Keratinocyte (primary cell): ENCODE measurements at regions not wholly inside any gene's neighbourhood (a gene's known extent, or its start where the extent isn't known, plus 50 kb on each side); places are given as distances from the start of the nearest gene placed in this dataset.

Experiments
- DNase-seq: peaks from one replicate; pipeline ENCODE4 v3.0.0-alpha.2; 2011; ENCODE audit warnings: low read depth, missing footprints, low spot score
- FAIRE-seq: peaks from 2 replicates; lab custom pipeline; 2011; peaks lifted over from hg19 to GRCh38; lab: Jason Lieb, UNC
- H2AFZ ChIP-seq: 2 replicates; pipeline ENCODE4 v1.6.0; 2012; ENCODE audit warnings: low read length, control low read depth, inconsistent platforms; ENCODE audit not compliant: control insufficient read depth
- H3K27ac ChIP-seq: 2 replicates; pipeline ENCODE4 v1.5.1; 2011; ENCODE audit warnings: low read length; ENCODE audit not compliant: control insufficient read depth, insufficient read depth
- H3K27me3 ChIP-seq: 3 replicates; pipeline ENCODE4 v1.6.0; 2011; ENCODE audit warnings: low read length; ENCODE audit not compliant: control insufficient read depth, insufficient read depth; ENCODE audit errors: extremely low read depth
- H3K36me3 ChIP-seq, 2 experiments: 2 replicates in 1 of 2; 3 replicates in 1 of 2; pipeline ENCODE4 v1.5.1; 2011; ENCODE audit warnings: low read length in 2 of 2, mild to moderate bottlenecking in 1 of 2; ENCODE audit not compliant: control insufficient read depth in 2 of 2, insufficient read depth in 2 of 2; ENCODE audit errors: extremely low read depth in 1 of 2
- H3K4me1 ChIP-seq: 3 replicates; pipeline ENCODE4 v1.5.1; 2011; ENCODE audit warnings: low read length; ENCODE audit not compliant: control insufficient read depth, insufficient read depth; ENCODE audit errors: extremely low read depth
- H3K4me2 ChIP-seq: 3 replicates; pipeline ENCODE4 v1.6.0; 2011; ENCODE audit warnings: low read depth, low read length; ENCODE audit not compliant: control insufficient read depth, insufficient read depth; ENCODE audit errors: extremely low read depth
- H3K4me3 ChIP-seq, 3 experiments: fragments of 200-600 bp in 1 of 3; sonication (generic) in 1 of 3; 2 replicates in 2 of 3; 3 replicates in 1 of 3; pipeline ENCODE4 v1.5.1; 2011 to 2016; ENCODE audit warnings: low read length in 3 of 3, mild to moderate bottlenecking in 3 of 3, control low read depth in 2 of 3, inconsistent platforms in 1 of 3, low read depth in 1 of 3, mixed read lengths in 1 of 3, mixed run types in 1 of 3, moderate library complexity in 1 of 3; ENCODE audit not compliant: control insufficient read depth in 2 of 3, insufficient read depth in 2 of 3; ENCODE audit errors: extremely low read depth in 1 of 3
- H3K79me2 ChIP-seq: 2 replicates; pipeline ENCODE4 v1.6.0; 2012; ENCODE audit warnings: low read length; ENCODE audit not compliant: control insufficient read depth, insufficient read depth
- H3K9ac ChIP-seq: 3 replicates; pipeline ENCODE4 v1.6.0; 2011; ENCODE audit warnings: low read length; ENCODE audit not compliant: control insufficient read depth, insufficient read depth; ENCODE audit errors: extremely low read depth
- H3K9me1 ChIP-seq: 3 replicates; pipeline ENCODE4 v1.6.0; 2011; ENCODE audit warnings: low read length; ENCODE audit not compliant: control insufficient read depth, insufficient read depth; ENCODE audit errors: extremely low read depth
- H3K9me3 ChIP-seq: 2 replicates; pipeline ENCODE4 v1.5.1; 2012; ENCODE audit warnings: low read depth, low read length; ENCODE audit not compliant: control insufficient read depth
- H4K20me1 ChIP-seq: 3 replicates; pipeline ENCODE4 v1.6.0; 2011; ENCODE audit warnings: low read length; ENCODE audit not compliant: control insufficient read depth, insufficient read depth; ENCODE audit errors: extremely low read depth
- EZH2 ChIP-seq: IDR thresholded peaks from one replicate; pipeline ENCODE4 v1.6.1; 2012; ENCODE audit warnings: inconsistent platforms, mild to moderate bottlenecking, low read length, moderate library complexity
- dilution Hi-C: fragments of 300-500 bp; cut with MboI; formaldehyde crosslinking; loops from one replicate; pipeline ENCODE4 v1.7.0; 2020; ENCODE audit warnings: low sequenced_read_pairs; ENCODE audit not compliant: extremely low pct_ligation_motif_present
- TF ChIP-seq, protein P1 (sequence below), 3 experiments: IDR thresholded peaks in 1 of 3; conservative IDR thresholded peaks in 1 of 3; optimal IDR thresholded peaks in 1 of 3; 2 replicates in 2 of 3; 3 replicates in 1 of 3; pipeline versions ENCODE3 to v1.5.1; 2011; ENCODE audit warnings: low read length in 3 of 3, mild to moderate bottlenecking in 3 of 3, moderate library complexity in 2 of 3, control low read depth in 1 of 3, inconsistent platforms in 1 of 3; ENCODE audit not compliant: insufficient read depth in 2 of 3; ENCODE audit errors: extremely low read depth in 1 of 3

DNA sequence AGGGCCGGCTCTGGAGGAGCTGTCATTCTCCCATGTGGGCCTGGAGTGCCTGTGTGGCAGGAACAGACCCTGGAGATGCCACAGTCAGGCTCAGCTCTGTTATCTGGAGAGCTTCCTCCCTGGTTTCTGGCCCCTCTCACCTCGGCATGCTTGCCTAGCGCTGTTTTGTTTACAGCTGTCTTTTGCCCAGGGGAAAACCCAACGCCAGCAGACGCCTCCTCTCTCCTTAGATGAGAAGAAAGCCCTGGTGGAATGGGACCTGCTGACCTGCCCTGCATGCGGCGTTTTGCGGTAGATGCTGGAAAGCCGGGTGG, 104.9 kb downstream of the CRYAA start:
- Histone ChIP-seq H3K4me2 (no peak overlapping the region), H3K27ac (no peak overlapping the region), H3K9me1 (no peaks in the 10 kb centered on the region), H3K79me2 (no peaks in the 10 kb centered on the region), H4K20me1 (no peaks in the 10 kb centered on the region), H3K9ac (no peak overlapping the region), H2AFZ (no peak overlapping the region), H3K4me3 (no peak overlapping the region), H3K36me3 (no peaks in the 10 kb centered on the region), H3K27me3 (peaks cover 55% of the 10 kb centered on the region), H3K9me3 (no peaks in the 10 kb centered on the region), H3K4me1 (no peaks in the 10 kb centered on the region)
- DNase-seq (no peak), FAIRE-seq (no peak)
- dilution Hi-C loops, result no loop called here
- TF ChIP-seq, protein P1, sequence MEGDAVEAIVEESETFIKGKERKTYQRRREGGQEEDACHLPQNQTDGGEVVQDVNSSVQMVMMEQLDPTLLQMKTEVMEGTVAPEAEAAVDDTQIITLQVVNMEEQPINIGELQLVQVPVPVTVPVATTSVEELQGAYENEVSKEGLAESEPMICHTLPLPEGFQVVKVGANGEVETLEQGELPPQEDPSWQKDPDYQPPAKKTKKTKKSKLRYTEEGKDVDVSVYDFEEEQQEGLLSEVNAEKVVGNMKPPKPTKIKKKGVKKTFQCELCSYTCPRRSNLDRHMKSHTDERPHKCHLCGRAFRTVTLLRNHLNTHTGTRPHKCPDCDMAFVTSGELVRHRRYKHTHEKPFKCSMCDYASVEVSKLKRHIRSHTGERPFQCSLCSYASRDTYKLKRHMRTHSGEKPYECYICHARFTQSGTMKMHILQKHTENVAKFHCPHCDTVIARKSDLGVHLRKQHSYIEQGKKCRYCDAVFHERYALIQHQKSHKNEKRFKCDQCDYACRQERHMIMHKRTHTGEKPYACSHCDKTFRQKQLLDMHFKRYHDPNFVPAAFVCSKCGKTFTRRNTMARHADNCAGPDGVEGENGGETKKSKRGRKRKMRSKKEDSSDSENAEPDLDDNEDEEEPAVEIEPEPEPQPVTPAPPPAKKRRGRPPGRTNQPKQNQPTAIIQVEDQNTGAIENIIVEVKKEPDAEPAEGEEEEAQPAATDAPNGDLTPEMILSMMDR (optimal IDR thresholded peaks at IDR 0.05 in 1 of 3, IDR thresholded peaks at IDR 0.05 in 1 of 3, conservative IDR thresholded peaks at IDR 0.05 in 1 of 3; ENCODE audit: extremely low read depth in 1 of 3, insufficient read depth in 2 of 3, low read length in 3 of 3), result no peak
- TF ChIP-seq EZH2, result no peak

DNA sequence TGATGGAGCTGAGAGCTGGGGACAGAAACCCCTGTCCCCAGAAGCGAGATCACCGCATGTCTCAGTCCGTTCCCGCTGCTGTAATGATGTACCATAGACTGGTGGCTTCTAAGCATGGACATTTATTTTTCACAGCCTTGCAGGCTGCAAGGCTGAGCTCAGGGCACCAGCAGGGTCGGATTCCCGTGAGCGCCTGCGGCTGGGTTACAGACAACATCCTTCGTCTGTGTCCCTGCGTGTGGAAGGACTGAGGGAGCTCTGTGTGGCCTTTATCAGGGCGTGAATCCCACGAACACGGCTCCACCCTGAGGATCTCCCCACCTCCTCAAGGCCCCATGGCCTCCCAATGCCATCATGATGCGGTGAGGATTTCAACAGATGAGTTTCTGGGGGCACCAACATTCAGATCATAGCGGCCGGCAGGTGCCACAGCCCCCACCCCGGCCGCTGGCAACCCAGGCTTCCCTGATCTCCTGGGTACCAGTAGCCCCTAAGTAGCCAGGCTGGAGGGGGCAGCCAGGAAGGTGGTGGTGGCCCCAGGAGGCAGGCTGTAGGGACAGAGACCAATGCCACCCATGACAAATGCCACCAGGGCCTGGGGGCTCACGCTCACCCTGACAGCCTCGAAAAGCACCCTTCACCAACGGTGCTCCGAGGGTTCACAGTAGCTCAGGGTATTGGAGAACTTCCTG, 104.4 kb downstream of the CRYAA start:
- no peak overlapping the region for H3K4me3 ChIP-seq
- no peak overlapping the region for H3K27ac ChIP-seq
- no peaks in the 10 kb centered on the region for H3K4me1 ChIP-seq
- H3K79me2 ChIP-seq, result no peaks in the 10 kb centered on the region
- no peak overlapping the region for H3K4me2 ChIP-seq
- H3K27me3 ChIP-seq, result peaks cover 50% of the 10 kb centered on the region
- no peaks in the 10 kb centered on the region for H4K20me1 ChIP-seq
- no peak overlapping the region for H3K9ac ChIP-seq
- H2AFZ ChIP-seq, result no peak overlapping the region
- H3K9me3 ChIP-seq, result no peaks in the 10 kb centered on the region
- no peaks in the 10 kb centered on the region for H3K9me1 ChIP-seq
- TF ChIP-seq EZH2, result no peak
- TF ChIP-seq, protein P1 (optimal IDR thresholded peaks at IDR 0.05 in 1 of 3, IDR thresholded peaks at IDR 0.05 in 1 of 3, conservative IDR thresholded peaks at IDR 0.05 in 1 of 3; ENCODE audit: extremely low read depth in 1 of 3, insufficient read depth in 2 of 3, low read length in 3 of 3), result no peak
- no peaks in the 10 kb centered on the region for H3K36me3 ChIP-seq
- no peak for DNase-seq
- no peak for FAIRE-seq
- dilution Hi-C loops, result no loop called here
